Fibroblast of skin of left biceps (primary cell): ENCODE measurements at regions not wholly inside any gene's neighbourhood (a gene's known extent, or its start where the extent isn't known, plus 50 kb on each side); places are given as distances from the start of the nearest gene placed in this dataset.
A peak's percentile ranks its signal among the peaks of the same experiment; 100 is the strongest.

Source experiments
- DNase-seq, 2 experiments: peaks; one replicate each; pipeline ENCODE4 v3.0.0-alpha.2; 2013; ENCODE audit warnings: low read depth in 2 of 2

GRCh38 chr18:53817976-53818950 lies 406.2 kb downstream of the MBD2 start:
- no peak for DNase-seq

- no peak for DNase-seq
Measured at GRCh38 chr18:53800171-53800570, 424.3 kb downstream of the MBD2 start.

- DNase-seq: peak; percentile 13 to 32
Measured at GRCh38 chr18:53799134-53799533, 425.3 kb downstream of the MBD2 start.

- no peak for DNase-seq
Measured at GRCh38 chr18:53798516-53798915, 426.0 kb downstream of the MBD2 start.

- no peak for DNase-seq
Measured at GRCh38 chr18:53797998-53798495, 426.4 kb downstream of the MBD2 start.

DNA sequence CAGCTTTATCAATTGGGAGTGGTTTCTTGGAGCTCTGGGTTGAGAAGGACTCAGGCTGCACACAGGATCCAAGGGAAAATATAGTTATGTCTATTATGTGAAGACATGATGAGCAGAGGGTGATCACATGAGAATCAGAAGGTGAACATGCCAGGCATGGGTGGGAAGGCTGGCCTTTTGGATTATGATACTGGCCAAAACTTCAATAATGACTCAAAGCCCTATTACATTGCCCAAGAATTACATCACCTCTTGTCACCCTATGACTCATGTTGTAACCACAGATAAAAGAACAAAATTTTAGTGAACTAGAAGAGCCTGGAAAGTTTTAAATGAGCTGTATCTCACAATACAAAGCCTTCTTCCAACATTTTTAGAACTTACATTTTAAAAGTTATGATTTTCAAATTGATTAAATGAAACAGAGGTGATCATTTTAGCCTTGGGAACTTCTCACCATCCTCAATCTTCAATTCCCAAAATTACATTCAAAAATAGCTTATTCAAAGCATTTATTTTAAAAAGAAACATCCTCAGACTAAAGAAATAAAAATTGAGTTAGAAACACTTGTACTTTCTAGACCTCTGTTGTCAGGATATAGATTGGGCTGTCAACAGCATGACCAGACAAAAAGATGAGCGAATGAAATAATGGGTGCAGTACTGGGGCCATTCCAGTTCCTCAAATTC lies 428.3 kb downstream of the MBD2 start:
- peak; percentile 69 to 78 for DNase-seq

GRCh38 chr18:53795610-53796009 lies 428.9 kb downstream of the MBD2 start:
- DNase-seq: no peak

- DNase-seq: no peak
Measured at GRCh38 chr18:53795061-53795460, 429.4 kb downstream of the MBD2 start.

DNA sequence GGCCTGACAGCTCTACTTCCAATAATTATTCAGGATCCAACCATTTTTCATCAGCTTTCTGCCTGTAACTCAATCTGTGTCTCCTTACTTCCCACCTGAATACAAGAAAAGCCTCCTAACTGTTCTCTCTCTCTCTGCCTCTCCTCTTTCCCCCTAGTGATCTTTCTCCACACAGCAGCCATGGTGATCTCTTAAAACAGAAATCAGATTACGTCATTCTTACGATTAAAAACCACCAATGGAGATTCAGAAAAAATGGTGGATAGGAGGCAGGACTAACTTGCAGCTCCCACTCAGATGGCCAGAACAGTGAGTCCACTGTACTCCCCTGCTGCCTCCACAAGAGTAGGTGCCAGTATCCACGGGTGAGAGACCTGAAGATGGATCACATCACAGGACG lies 431.7 kb downstream of the MBD2 start:
- no peak for DNase-seq

DNA sequence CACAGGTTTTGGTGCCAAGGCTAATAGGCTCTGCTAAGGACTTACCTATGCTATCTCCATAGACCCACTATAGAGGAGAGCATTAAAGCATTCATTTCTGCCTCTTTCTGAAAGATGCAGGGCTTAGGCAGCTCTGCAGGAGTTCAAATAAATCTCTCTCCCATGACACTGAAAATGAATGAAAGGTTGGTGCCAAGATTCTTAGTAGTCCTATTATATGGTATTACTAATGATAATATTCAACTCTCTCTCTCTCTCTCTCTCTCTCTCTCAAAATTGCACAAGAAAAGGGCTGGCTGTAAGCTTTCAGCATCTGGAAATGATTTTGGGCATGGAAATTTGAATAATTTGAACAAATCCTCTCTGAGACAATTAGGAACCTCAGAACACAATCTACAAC lies 433.7 kb downstream of the MBD2 start:
- DNase-seq: peak; percentile 71 to 83

DNA sequence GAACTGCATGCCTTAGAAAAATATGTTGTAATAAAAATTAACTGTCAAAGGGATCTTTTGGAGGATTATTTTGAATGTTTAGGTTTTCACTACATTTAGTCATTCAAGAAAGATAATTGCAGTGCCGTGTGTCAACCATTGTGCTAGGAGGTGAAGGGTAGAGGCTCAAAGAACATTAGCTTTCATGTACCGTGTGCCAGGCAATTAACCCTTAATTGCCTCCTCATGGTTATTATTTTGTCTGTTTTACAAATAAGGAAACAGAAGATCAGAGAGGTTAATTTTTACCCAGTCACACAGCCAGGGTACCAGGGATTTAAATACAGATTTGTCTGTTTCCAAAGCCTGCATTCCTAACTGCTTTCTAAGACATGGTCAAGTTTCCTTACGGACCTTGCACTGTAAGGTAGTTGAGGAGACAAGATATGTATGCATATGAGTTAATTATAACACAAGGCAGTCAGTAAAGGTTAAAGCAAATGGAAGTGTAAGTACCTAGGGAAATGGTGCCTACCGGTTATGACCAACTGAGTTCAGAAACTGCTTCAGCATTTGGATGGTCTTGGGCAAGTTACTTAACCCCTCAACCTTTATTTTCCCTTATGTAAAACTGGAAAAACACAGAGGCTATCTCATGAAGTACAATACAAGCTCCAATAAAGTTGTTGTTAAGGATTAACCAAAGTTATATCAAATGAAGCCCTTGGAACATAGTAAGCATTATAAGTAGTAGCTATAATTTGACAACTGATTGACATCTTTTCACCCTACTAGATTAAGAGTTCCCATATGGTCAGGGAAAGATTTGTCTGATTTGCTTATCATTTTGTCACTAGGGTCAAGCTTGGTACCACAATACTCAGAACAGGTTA lies 434.9 kb downstream of the MBD2 start:
- DNase-seq: no peak

- no peak for DNase-seq
Measured at GRCh38 chr18:53785811-53786210, 438.7 kb downstream of the MBD2 start.

DNA sequence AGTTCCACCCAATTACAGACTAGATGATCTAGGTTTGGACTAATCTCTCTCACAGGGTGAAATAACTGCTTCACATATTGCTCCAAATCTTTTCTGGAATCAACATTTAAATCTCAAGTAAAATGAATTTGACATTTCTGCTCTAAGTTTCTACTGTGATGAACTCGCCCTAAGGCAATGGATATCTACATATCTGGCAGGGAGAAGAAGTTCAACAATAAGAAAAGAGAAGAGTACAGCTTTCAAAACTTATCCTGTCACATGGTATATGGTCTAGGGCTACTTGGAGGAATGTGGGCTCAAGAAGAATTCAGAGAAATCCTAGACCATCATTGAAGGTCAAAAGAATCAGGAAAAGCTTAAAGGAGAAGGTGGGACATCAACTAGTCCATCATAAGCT lies 440.2 kb downstream of the MBD2 start:
- no peak for DNase-seq

GRCh38 chr18:53780666-53781065 lies 443.8 kb downstream of the MBD2 start:
- DNase-seq: no peak

DNA sequence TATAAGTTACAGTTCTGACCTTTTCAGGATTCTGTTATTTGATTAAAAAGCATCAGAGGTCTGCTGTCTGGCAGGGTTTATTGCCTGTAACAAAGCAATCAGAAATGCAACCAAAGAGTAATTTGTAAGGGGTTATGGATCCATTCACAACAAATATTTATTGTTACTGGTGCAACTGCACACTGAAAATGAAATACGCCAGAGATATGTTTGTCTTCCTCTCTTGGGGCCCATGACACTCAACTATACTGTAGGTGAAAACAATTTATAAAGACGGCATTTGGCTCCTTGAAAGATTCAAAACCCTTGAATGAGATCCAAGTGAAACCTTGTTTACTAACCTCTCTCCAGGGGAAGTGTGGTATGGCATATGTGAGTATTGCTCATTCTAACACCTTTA lies 452.2 kb downstream of the MBD2 start:
- DNase-seq: no peak

- no peak for DNase-seq
Measured at GRCh38 chr18:53771664-53772063, 452.8 kb downstream of the MBD2 start.

GRCh38 chr18:53765211-53765610 lies 459.3 kb downstream of the MBD2 start:
- DNase-seq: no peak

GRCh38 chr18:53764086-53764485 lies 460.4 kb downstream of the MBD2 start:
- no peak for DNase-seq

DNA sequence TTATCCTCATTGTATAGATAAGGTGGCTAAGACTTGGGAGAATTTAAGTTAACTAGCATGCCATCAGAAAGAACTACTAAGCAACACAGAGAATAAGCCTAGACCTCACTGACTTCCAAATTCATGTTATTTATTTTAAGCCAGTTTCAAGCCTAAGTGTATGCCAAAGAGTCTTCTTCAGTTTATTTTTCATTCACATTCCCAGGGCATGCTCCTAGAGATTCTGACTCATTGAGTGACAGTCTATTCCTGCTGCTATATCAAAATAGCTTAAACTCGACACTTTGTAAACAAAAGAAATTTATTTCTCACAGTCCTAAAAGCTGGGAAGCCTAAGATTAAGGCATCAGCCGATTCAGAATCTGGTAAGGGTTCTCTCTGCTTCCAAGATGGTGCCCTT lies 467.1 kb downstream of the MBD2 start:
- DNase-seq: no peak

GRCh38 chr18:53756610-53756972 lies 467.9 kb downstream of the MBD2 start:
- no peak for DNase-seq

- no peak for DNase-seq
Measured at GRCh38 chr18:53755914-53756609, 468.4 kb downstream of the MBD2 start.
